Natural killer cell (primary cell): ENCODE measurements at regions not wholly inside any gene's neighbourhood (a gene's known extent, or its start where the extent isn't known, plus 50 kb on each side); places are given as distances from the start of the nearest gene placed in this dataset.
A peak's percentile ranks its signal among the peaks of the same experiment; 100 is the strongest.

Experiments
- ATAC-seq, 3 donors: fragments of 150-1000 bp in 2 of 3; fragments of 200-7000 bp in 1 of 3; cut with Tn5 transposase; 1 replicate in 1 of 3; 2 replicates in 2 of 3; pipeline ENCODE4 v1.10.0; 2021; ENCODE audit warnings: mild to moderate bottlenecking in 2 of 3, moderate library complexity in 2 of 3
- DNase-seq, 2 donors: peaks; one replicate each; pipeline versions ENCODE4 v3.0.0 to v3.0.0-alpha.2; 2013 to 2021; ENCODE audit warnings: mixed read lengths in 1 of 2
- H3K27ac ChIP-seq: one replicate; pipeline ENCODE4 v1.5.1; 2013; ENCODE audit warnings: mild to moderate bottlenecking, low read length
- H3K27me3 ChIP-seq: one replicate; pipeline ENCODE4 v1.6.1; 2013; ENCODE audit warnings: low read length; ENCODE audit not compliant: control insufficient read depth, insufficient read depth
- H3K36me3 ChIP-seq: one replicate; pipeline ENCODE4 v1.6.1; 2013; ENCODE audit warnings: low read length; ENCODE audit not compliant: control insufficient read depth, insufficient read depth
- H3K4me1 ChIP-seq: one replicate; pipeline ENCODE4 v1.6.1; 2013; ENCODE audit warnings: low read length; ENCODE audit not compliant: control insufficient read depth, insufficient read depth
- H3K4me3 ChIP-seq: one replicate; pipeline ENCODE4 v1.5.1; 2013; ENCODE audit warnings: low read length
- H3K9me3 ChIP-seq: one replicate; pipeline ENCODE4 v1.6.1; 2013; ENCODE audit warnings: low read length; ENCODE audit not compliant: control insufficient read depth, insufficient read depth
- H3K27ac Mint-ChIP-seq, 2 donors: one replicate each; pipeline ENCODE4 v1.8.0; 2022; ENCODE audit warnings: mild to moderate bottlenecking in 2 of 2, mixed read lengths in 2 of 2, moderate library complexity in 1 of 2
- H3K27me3 Mint-ChIP-seq, 2 donors: one replicate each; pipeline ENCODE4 v1.8.0; 2022; ENCODE audit warnings: low read depth in 2 of 2, mixed read lengths in 2 of 2
- H3K36me3 Mint-ChIP-seq: one replicate; pipeline ENCODE4 v1.8.0; 2022; ENCODE audit warnings: mixed read lengths
- H3K4me1 Mint-ChIP-seq, 2 donors: one replicate each; pipeline ENCODE4 v1.8.0; 2022; ENCODE audit warnings: mixed read lengths in 2 of 2
- H3K4me3 Mint-ChIP-seq: one replicate; pipeline ENCODE4 v1.8.0; 2022; ENCODE audit warnings: mild to moderate bottlenecking, moderate library complexity, mixed read lengths
- H3K9me3 Mint-ChIP-seq, 2 donors: one replicate each; pipeline ENCODE4 v1.8.0; 2022; ENCODE audit warnings: mixed read lengths in 2 of 2
- WGBS: methylation state at CpG from one replicate; pipeline ENCODE4 v1.1.7; 2013; ENCODE audit warnings: missing lambda C conversion rate; ENCODE audit not compliant: insufficient coverage; 5-methylcytosine and 5-hydroxymethylcytosine counted together
- intact Hi-C: fragments of 100-400 bp; cut with micrococcal nuclease; formaldehyde crosslinking; loops from one replicate; pipeline ENCODE4 v1.14.2; 2022
- TF ChIP-seq, protein P1 (sequence below): fragments of 200-600 bp; IDR thresholded peaks from one replicate; pipeline ENCODE4 v1.8.0; 2022; ENCODE audit warnings: antibody characterized with exemption

GRCh38 chr11:21625982-21626381 lies 566.9 kb upstream of the ANO5 start:
- Histone ChIP-seq H3K4me1 (no peaks in the 10 kb centered on the region), H3K36me3 (no peaks in the 10 kb centered on the region), H3K4me3 (no peak overlapping the region), H3K27ac (no peak overlapping the region), H3K9me3 (peaks cover 5% of the 10 kb centered on the region), H3K27me3 (no peaks in the 10 kb centered on the region)
- Mint-ChIP-seq H3K4me1 (no peaks in the 10 kb centered on the region), H3K27me3 (no peaks in the 10 kb centered on the region), H3K9me3 (peaks cover 9 to 13% of the 10 kb centered on the region in 2 donors), H3K27ac (no peak overlapping the region), H3K4me3 (no peak overlapping the region), H3K36me3 (no peaks in the 10 kb centered on the region)
- WGBS: 8% methylated on average over 5 of the region's 5 CpGs
- peak in 2 of 3 donors; percentile 17 to 56 for ATAC-seq
- intact Hi-C loops: no loop called here
- DNase-seq: no peak
- TF ChIP-seq, protein P1, sequence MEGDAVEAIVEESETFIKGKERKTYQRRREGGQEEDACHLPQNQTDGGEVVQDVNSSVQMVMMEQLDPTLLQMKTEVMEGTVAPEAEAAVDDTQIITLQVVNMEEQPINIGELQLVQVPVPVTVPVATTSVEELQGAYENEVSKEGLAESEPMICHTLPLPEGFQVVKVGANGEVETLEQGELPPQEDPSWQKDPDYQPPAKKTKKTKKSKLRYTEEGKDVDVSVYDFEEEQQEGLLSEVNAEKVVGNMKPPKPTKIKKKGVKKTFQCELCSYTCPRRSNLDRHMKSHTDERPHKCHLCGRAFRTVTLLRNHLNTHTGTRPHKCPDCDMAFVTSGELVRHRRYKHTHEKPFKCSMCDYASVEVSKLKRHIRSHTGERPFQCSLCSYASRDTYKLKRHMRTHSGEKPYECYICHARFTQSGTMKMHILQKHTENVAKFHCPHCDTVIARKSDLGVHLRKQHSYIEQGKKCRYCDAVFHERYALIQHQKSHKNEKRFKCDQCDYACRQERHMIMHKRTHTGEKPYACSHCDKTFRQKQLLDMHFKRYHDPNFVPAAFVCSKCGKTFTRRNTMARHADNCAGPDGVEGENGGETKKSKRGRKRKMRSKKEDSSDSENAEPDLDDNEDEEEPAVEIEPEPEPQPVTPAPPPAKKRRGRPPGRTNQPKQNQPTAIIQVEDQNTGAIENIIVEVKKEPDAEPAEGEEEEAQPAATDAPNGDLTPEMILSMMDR: no peak

DNA sequence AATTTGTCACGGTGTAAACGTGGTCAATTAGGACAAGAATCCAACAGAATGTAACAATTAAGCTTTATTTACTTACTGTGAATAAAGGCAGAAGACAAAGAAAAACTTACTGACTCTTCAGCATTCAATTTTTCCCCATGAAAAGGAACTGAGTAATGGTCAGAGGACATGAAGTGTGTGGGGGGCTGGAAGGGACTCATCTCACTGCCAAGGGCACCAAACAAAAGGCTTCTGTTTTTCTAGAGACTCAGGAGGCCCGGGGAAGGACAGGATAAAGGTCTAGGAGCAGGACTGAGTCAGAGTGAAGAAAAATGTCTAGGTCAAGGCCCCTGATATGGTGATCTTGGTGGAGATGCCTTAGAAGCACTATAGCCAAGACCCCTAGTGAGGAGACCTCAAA lies 564.2 kb upstream of the ANO5 start:
- H3K36me3 Mint-ChIP-seq: no peaks in the 10 kb centered on the region
- ATAC-seq: no peak
- H3K36me3 ChIP-seq: no peaks in the 10 kb centered on the region
- H3K9me3 ChIP-seq: peaks cover 5% of the 10 kb centered on the region
- H3K4me1 ChIP-seq: no peaks in the 10 kb centered on the region
- 83% methylated on average over 3 of the region's 3 CpGs for WGBS
- TF ChIP-seq, protein P1: no peak
- H3K4me3 Mint-ChIP-seq: no peak overlapping the region
- no peak for DNase-seq
- H3K27me3 Mint-ChIP-seq: no peaks in the 10 kb centered on the region
- no peak overlapping the region for H3K27ac Mint-ChIP-seq
- intact Hi-C loops: no loop called here
- no peaks in the 10 kb centered on the region for H3K27me3 ChIP-seq
- no peaks in the 10 kb centered on the region for H3K4me1 Mint-ChIP-seq
- no peak overlapping the region for H3K27ac ChIP-seq
- no peak overlapping the region for H3K4me3 ChIP-seq
- peaks cover 13 to 21% of the 10 kb centered on the region in 2 donors for H3K9me3 Mint-ChIP-seq

DNA sequence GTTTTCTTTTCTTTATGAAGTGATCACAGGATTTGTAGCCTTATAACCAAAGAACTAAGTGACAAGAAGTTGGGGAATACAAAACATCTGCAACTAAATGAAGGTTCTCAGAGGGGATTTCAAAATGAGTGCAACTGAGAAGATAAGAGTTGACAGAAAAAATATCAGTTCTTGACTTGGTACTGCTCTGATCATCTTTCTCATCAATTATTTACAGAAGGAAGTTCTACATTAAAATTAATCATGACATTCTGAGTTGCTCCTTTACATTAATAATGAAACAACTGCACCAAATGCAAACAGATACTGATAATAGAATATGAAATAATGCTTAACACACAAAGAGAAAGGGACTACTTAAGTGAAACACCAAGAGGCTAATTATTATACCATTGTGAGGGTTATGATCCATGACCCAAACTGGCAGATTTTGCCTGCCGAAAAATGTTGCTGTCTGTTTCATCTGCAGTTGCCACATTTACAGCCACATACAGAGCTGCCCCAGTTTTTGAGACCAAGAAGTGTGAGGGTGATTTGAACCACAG lies 561.9 kb upstream of the ANO5 start:
- ATAC-seq (no peak), DNase-seq (no peak)
- no peaks in the 10 kb centered on the region for H3K4me1 Mint-ChIP-seq
- Histone ChIP-seq H3K4me3 (no peak overlapping the region), H3K27ac (no peak overlapping the region), H3K36me3 (no peaks in the 10 kb centered on the region), H3K27me3 (no peaks in the 10 kb centered on the region), H3K9me3 (peaks cover 1% of the 10 kb centered on the region), H3K4me1 (no peaks in the 10 kb centered on the region)
- no peak overlapping the region for H3K4me3 Mint-ChIP-seq
- no peak overlapping the region for H3K27ac Mint-ChIP-seq
- no peaks in the 10 kb centered on the region for H3K36me3 Mint-ChIP-seq
- H3K9me3 Mint-ChIP-seq: peaks cover 7 to 22% of the 10 kb centered on the region in 2 donors
- H3K27me3 Mint-ChIP-seq: no peaks in the 10 kb centered on the region
- TF ChIP-seq, protein P1: no peak
- intact Hi-C loops: no loop called here
- no CpG with 5 or more reads among the region's 1 CpG for WGBS

- H3K27ac ChIP-seq: no peak overlapping the region
- intact Hi-C loops: no loop called here
- Mint-ChIP-seq H3K27ac (no peak overlapping the region), H3K9me3 (peaks cover 7 to 22% of the 10 kb centered on the region in 2 donors), H3K27me3 (no peaks in the 10 kb centered on the region), H3K4me3 (no peak overlapping the region), H3K36me3 (no peaks in the 10 kb centered on the region), H3K4me1 (no peaks in the 10 kb centered on the region)
- TF ChIP-seq, protein P1: no peak
- no peak for ATAC-seq
- no peaks in the 10 kb centered on the region for H3K36me3 ChIP-seq
- no peaks in the 10 kb centered on the region for H3K9me3 ChIP-seq
- H3K27me3 ChIP-seq: no peaks in the 10 kb centered on the region
- no peak for DNase-seq
- no peak overlapping the region for H3K4me3 ChIP-seq
- no peaks in the 10 kb centered on the region for H3K4me1 ChIP-seq
- WGBS: 90% methylated on average over 7 of the region's 7 CpGs
Measured at GRCh38 chr11:21631991-21632390, 560.9 kb upstream of the ANO5 start.
